ENCODE measurements at regions not wholly inside any gene's neighbourhood (a gene's known extent, or its start where the extent isn't known, plus 50 kb on each side); places are given as distances from the start of the nearest gene placed in this dataset.

DNA sequence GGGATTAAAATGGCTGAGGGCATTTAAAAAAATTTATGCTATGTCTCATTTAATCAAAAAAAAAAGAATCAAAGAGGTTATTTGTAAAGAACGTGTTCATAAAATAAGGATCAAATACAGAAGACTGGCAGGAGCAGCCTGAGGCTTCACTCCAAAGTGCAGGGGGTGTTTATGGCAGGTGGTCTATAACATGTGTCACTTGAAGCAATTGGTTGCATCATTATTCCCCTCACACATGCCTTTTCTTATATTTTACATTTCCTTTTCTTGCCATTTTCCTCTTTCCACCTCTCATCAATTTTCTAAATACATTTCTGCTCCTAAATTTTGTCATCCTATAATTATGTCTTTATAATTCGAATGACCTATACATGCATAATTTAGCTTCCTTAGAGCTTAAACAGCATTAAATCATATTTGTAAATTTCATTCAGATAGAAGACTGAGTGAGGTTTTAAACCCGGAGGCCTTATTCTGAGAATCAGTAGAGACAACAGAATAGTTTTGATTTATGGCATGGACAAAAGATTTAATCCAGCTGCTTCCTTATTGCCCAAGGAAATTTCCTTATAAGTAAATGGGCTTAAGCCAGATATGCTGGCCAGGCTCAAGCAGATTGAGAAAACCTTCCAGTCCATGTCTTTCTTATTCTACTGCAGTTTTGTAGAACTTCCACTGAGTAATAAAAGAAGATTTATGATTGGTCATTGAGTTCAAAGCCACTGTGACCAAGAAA, 322.8 kb downstream of the TGFB2 start:
- Histone ChIP-seq H3K36me3 (ENCODE audit: insufficient read depth, low read length) (no peaks in the 10 kb centered on the region), H3K9me3 (ENCODE audit: low read length) (no peaks in the 10 kb centered on the region), H3K4me1 (ENCODE audit: insufficient read depth, low read length) (peaks cover 9% of the 10 kb centered on the region), H3K4me3 (ENCODE audit: low read depth in 1 of 2, low read length in 2 of 2) (no peak overlapping the region), H3K9ac (ENCODE audit: low read length) (no peak overlapping the region), H3K27me3 (ENCODE audit: control insufficient read depth in 1 of 2, insufficient read depth in 2 of 2, low read length in 2 of 2) (no peaks in the 10 kb centered on the region), H3K27ac (ENCODE audit: low read depth, low read length) (no peak overlapping the region)

- Histone ChIP-seq H3K36me3 (ENCODE audit: insufficient read depth, low read length) (no peaks in the 10 kb centered on the region), H3K4me1 (ENCODE audit: insufficient read depth, low read length) (peaks cover 9% of the 10 kb centered on the region), H3K9me3 (ENCODE audit: low read length) (no peaks in the 10 kb centered on the region), H3K4me3 (ENCODE audit: low read depth in 1 of 2, low read length in 2 of 2) (no peak overlapping the region), H3K27me3 (ENCODE audit: control insufficient read depth in 1 of 2, insufficient read depth in 2 of 2, low read length in 2 of 2) (no peaks in the 10 kb centered on the region), H3K9ac (ENCODE audit: low read length) (no peak overlapping the region), H3K27ac (ENCODE audit: low read depth, low read length) (no peak overlapping the region)
Measured at GRCh38 chr1:218669431-218669830, 324.3 kb downstream of the TGFB2 start.

GRCh38 chr1:218670875-218671274, 325.7 kb downstream of the TGFB2 start:
- H3K27ac ChIP-seq (ENCODE audit: low read depth, low read length) = no peak overlapping the region

GRCh38 chr1:218671573-218671972, 326.4 kb downstream of the TGFB2 start:
- no peaks in the 10 kb centered on the region for H3K27me3 ChIP-seq (ENCODE audit: control insufficient read depth in 1 of 2, insufficient read depth in 2 of 2, low read length in 2 of 2)
- H3K9ac ChIP-seq (ENCODE audit: low read length) = no peak overlapping the region
- H3K9me3 ChIP-seq (ENCODE audit: low read length) = no peaks in the 10 kb centered on the region
- no peak overlapping the region for H3K27ac ChIP-seq (ENCODE audit: low read depth, low read length)
- H3K36me3 ChIP-seq (ENCODE audit: insufficient read depth, low read length) = no peaks in the 10 kb centered on the region
- no peak overlapping the region for H3K4me3 ChIP-seq (ENCODE audit: low read depth in 1 of 2, low read length in 2 of 2)
- H3K4me1 ChIP-seq (ENCODE audit: insufficient read depth, low read length) = peaks cover 4% of the 10 kb centered on the region

More at GRCh38 chr1:218670875-218671274, 325.7 kb downstream of the TGFB2 start:
- Histone ChIP-seq H3K36me3 (ENCODE audit: insufficient read depth, low read length) (no peaks in the 10 kb centered on the region), H3K4me1 (ENCODE audit: insufficient read depth, low read length) (peaks cover 4% of the 10 kb centered on the region), H3K27me3 (ENCODE audit: control insufficient read depth in 1 of 2, insufficient read depth in 2 of 2, low read length in 2 of 2) (no peaks in the 10 kb centered on the region), H3K9ac (ENCODE audit: low read length) (no peak overlapping the region), H3K4me3 (ENCODE audit: low read depth in 1 of 2, low read length in 2 of 2) (no peak overlapping the region), H3K9me3 (ENCODE audit: low read length) (no peaks in the 10 kb centered on the region)

- Histone ChIP-seq H3K27ac (ENCODE audit: low read depth, low read length) (no peak overlapping the region), H3K4me3 (ENCODE audit: low read depth in 1 of 2, low read length in 2 of 2) (no peak overlapping the region), H3K9me3 (ENCODE audit: low read length) (no peaks in the 10 kb centered on the region), H3K27me3 (ENCODE audit: control insufficient read depth in 1 of 2, insufficient read depth in 2 of 2, low read length in 2 of 2) (no peaks in the 10 kb centered on the region), H3K36me3 (ENCODE audit: insufficient read depth, low read length) (no peaks in the 10 kb centered on the region), H3K9ac (ENCODE audit: low read length) (no peak overlapping the region), H3K4me1 (ENCODE audit: insufficient read depth, low read length) (peaks cover 4% of the 10 kb centered on the region)
Measured at GRCh38 chr1:218673170-218673569, 328.0 kb downstream of the TGFB2 start.

DNA sequence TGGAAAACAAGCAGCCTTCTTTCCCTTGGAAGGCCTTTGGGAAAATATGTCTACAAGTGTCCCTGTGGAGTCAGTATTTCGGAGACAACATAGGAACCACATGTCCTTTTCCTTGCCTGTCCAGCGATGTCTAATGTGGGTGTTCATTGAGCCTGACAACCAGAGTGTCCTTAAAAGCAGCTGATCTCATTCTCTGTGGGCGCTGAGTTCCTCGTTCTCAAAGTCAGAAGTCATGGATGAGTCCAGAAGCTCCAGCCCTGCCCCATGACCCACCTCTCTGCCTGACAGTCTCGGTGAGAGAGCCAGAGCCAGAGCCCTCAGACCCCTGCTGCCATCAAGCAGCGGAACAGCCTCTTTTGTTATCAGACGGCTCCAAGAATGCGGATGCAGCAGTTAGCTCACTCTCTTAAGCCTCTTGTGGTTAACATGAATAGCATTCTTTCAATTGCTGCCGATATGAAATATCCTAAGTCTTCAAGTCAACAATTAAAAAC, 329.2 kb downstream of the TGFB2 start:
- no peak overlapping the region for H3K4me3 ChIP-seq (ENCODE audit: low read depth in 1 of 2, low read length in 2 of 2)
- H3K27ac ChIP-seq (ENCODE audit: low read depth, low read length) = no peak overlapping the region
- H3K27me3 ChIP-seq (ENCODE audit: control insufficient read depth in 1 of 2, insufficient read depth in 2 of 2, low read length in 2 of 2) = no peaks in the 10 kb centered on the region
- H3K9ac ChIP-seq (ENCODE audit: low read length) = no peak overlapping the region
- no peaks in the 10 kb centered on the region for H3K9me3 ChIP-seq (ENCODE audit: low read length)
- no peaks in the 10 kb centered on the region for H3K36me3 ChIP-seq (ENCODE audit: insufficient read depth, low read length)
- peaks cover 4% of the 10 kb centered on the region for H3K4me1 ChIP-seq (ENCODE audit: insufficient read depth, low read length)

GRCh38 chr1:218677026-218677425, 331.9 kb downstream of the TGFB2 start:
- Histone ChIP-seq H3K27ac (ENCODE audit: low read depth, low read length) (no peak overlapping the region), H3K27me3 (ENCODE audit: control insufficient read depth in 1 of 2, insufficient read depth in 2 of 2, low read length in 2 of 2) (no peaks in the 10 kb centered on the region), H3K4me1 (ENCODE audit: insufficient read depth, low read length) (peaks cover 5% of the 10 kb centered on the region), H3K4me3 (ENCODE audit: low read depth in 1 of 2, low read length in 2 of 2) (no peak overlapping the region), H3K9ac (ENCODE audit: low read length) (no peak overlapping the region), H3K36me3 (ENCODE audit: insufficient read depth, low read length) (no peaks in the 10 kb centered on the region), H3K9me3 (ENCODE audit: low read length) (no peaks in the 10 kb centered on the region)

DNA sequence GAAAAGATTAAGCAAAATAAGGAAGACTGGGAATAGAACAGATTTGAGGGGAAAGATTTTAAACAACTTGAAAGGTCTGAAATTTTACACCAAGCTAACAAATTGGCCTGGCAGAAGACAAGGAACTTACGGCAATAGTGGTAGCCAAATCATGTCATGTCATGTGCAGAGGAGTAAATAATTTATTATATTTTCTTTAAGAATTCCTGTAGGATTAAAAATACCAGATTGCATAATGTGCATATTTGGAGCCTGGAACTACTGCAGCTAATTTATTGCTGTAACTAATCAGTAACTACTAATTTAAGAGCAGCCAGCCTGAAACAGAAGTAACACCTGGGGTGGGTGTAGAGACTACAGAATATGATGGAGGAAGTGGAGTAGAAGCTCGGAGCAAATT, 334.3 kb downstream of the TGFB2 start:
- no peak overlapping the region for H3K4me3 ChIP-seq (ENCODE audit: low read depth in 1 of 2, low read length in 2 of 2)
- no peak overlapping the region for H3K9ac ChIP-seq (ENCODE audit: low read length)
- H3K36me3 ChIP-seq (ENCODE audit: insufficient read depth, low read length) = no peaks in the 10 kb centered on the region
- H3K4me1 ChIP-seq (ENCODE audit: insufficient read depth, low read length) = peaks cover 5% of the 10 kb centered on the region
- no peak overlapping the region for H3K27ac ChIP-seq (ENCODE audit: low read depth, low read length)
- H3K9me3 ChIP-seq (ENCODE audit: low read length) = no peaks in the 10 kb centered on the region
- no peaks in the 10 kb centered on the region for H3K27me3 ChIP-seq (ENCODE audit: control insufficient read depth in 1 of 2, insufficient read depth in 2 of 2, low read length in 2 of 2)

DNA sequence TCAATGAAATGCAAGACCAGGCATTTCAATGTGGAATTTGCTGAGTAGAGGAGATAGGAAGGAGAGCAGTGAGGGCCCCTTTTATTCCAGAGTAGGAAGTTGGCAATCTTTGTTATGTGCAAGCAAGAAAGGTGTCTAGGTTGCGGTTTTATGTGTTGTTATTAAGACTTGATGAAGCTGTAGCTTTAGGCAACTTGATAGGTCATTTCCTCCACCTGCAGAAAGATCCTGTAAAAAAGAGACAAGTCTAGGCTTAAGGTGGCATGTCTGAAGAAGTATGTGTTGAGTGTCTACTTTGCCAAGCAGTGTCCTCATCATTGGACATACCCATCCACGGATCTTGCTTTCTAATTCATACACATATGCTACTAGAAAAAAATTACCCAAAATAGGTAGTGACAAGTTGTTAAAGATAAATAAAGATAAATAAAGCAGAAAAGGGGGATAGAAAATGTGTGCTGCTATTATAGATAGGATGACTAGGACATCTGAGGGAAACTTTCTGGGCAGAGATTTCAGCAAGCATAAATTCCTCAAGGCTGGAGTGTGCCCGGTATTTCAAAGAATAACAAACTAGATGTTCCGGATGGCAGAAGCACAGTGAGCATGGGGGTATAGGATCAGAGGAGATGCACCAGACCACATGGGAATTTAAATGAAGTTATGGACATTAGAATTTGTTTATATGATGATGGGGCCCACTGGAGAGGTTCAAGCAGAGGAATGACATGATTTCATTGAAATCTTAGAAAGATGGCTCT, 335.0 kb downstream of the TGFB2 start:
- no peak overlapping the region for H3K9ac ChIP-seq (ENCODE audit: low read length)
- no peaks in the 10 kb centered on the region for H3K36me3 ChIP-seq (ENCODE audit: insufficient read depth, low read length)
- no peaks in the 10 kb centered on the region for H3K9me3 ChIP-seq (ENCODE audit: low read length)
- peaks cover 5% of the 10 kb centered on the region for H3K4me1 ChIP-seq (ENCODE audit: insufficient read depth, low read length)
- no peaks in the 10 kb centered on the region for H3K27me3 ChIP-seq (ENCODE audit: control insufficient read depth in 1 of 2, insufficient read depth in 2 of 2, low read length in 2 of 2)
- H3K27ac ChIP-seq (ENCODE audit: low read depth, low read length) = no peak overlapping the region
- no peak overlapping the region for H3K4me3 ChIP-seq (ENCODE audit: low read depth in 1 of 2, low read length in 2 of 2)

- no peak overlapping the region for H3K27ac ChIP-seq (ENCODE audit: low read depth, low read length)
- H3K9me3 ChIP-seq (ENCODE audit: low read length) = no peaks in the 10 kb centered on the region
- no peak overlapping the region for H3K4me3 ChIP-seq (ENCODE audit: low read depth in 1 of 2, low read length in 2 of 2)
- no peak overlapping the region for H3K9ac ChIP-seq (ENCODE audit: low read length)
- H3K36me3 ChIP-seq (ENCODE audit: insufficient read depth, low read length) = no peaks in the 10 kb centered on the region
- H3K4me1 ChIP-seq (ENCODE audit: insufficient read depth, low read length) = peaks cover 5% of the 10 kb centered on the region
- H3K27me3 ChIP-seq (ENCODE audit: control insufficient read depth in 1 of 2, insufficient read depth in 2 of 2, low read length in 2 of 2) = no peaks in the 10 kb centered on the region
Measured at GRCh38 chr1:218683242-218683641, 338.1 kb downstream of the TGFB2 start.

GRCh38 chr1:218686258-218686657, 341.1 kb downstream of the TGFB2 start:
- H3K27ac ChIP-seq (ENCODE audit: low read depth, low read length) = no peak overlapping the region

More at GRCh38 chr1:218686258-218686657, 341.1 kb downstream of the TGFB2 start:
- H3K4me1 ChIP-seq (ENCODE audit: insufficient read depth, low read length) = no peaks in the 10 kb centered on the region
- H3K36me3 ChIP-seq (ENCODE audit: insufficient read depth, low read length) = no peaks in the 10 kb centered on the region
- no peaks in the 10 kb centered on the region for H3K9me3 ChIP-seq (ENCODE audit: low read length)
- H3K4me3 ChIP-seq (ENCODE audit: low read depth in 1 of 2, low read length in 2 of 2) = no peak overlapping the region
- no peaks in the 10 kb centered on the region for H3K27me3 ChIP-seq (ENCODE audit: control insufficient read depth in 1 of 2, insufficient read depth in 2 of 2, low read length in 2 of 2)
- no peak overlapping the region for H3K9ac ChIP-seq (ENCODE audit: low read length)
